ENCODE measurements at regions not wholly inside any gene's neighbourhood (a gene's known extent, or its start where the extent isn't known, plus 50 kb on each side); places are given as distances from the start of the nearest gene placed in this dataset.

DNA sequence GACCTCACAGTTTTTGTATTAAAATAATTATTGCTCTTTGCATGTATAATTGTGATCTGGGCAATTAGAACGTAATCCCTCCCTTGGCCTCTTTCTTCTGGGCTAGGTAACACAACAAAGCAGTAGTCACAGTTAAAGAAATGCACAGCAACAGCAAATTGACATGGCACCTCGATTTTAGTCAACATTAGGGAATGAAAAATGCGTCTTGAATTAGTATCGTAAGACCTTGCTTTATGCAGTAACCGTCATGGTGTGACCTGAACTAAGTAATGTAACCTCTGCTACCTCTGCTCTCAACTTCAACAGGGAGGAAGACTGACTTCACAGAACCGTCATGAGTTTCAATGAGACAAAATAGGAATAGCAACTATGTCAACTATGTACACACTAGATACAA, 265.4 kb upstream of the MAF start:
- no peak overlapping the region for H3K27ac ChIP-seq (ENCODE audit: insufficient read depth, low read depth, low read length)
- no TSS peak for BruUV-seq (replicated peaks)
- peaks cover 4% of the 10 kb centered on the region for H3K9me3 ChIP-seq (replicated peaks; ENCODE audit: control insufficient read depth, insufficient read depth, low read length)
- H3K4me2 ChIP-seq (ENCODE audit: insufficient read depth, low read length) = no peak overlapping the region
- no peaks in the 10 kb centered on the region for H3K4me1 ChIP-seq (ENCODE audit: control insufficient read depth, extremely low read depth, insufficient read depth, low read length)
- H4K20me1 ChIP-seq (replicated peaks; ENCODE audit: control insufficient read depth, extremely low read depth, insufficient read depth, low read length) = no peaks in the 10 kb centered on the region
- POLR2A ChIA-PET = no interaction called here
- dilution Hi-C loops (cut with MboI; ENCODE audit: extremely low pct_ligation_motif_present, low sequenced_read_pairs) = no loop called here
- CTCF ChIA-PET = no interaction called here
- no peak overlapping the region for H3K9ac ChIP-seq (replicated peaks; ENCODE audit: extremely low read depth, insufficient read depth, low read length)
- DNase-seq (ENCODE audit: low read depth, low spot score) (no peak), FAIRE-seq (no peak)
- H3K9me1 ChIP-seq (replicated peaks; ENCODE audit: control insufficient read depth, extremely low read depth, insufficient read depth, low read length) = no peaks in the 10 kb centered on the region
- no peak overlapping the region for H3K4me3 ChIP-seq (replicated peaks in 1 of 3; ENCODE audit: insufficient read depth in 1 of 3, low read depth in 1 of 3, low read length in 3 of 3)
- no peaks in the 10 kb centered on the region for H3K27me3 ChIP-seq (ENCODE audit: control insufficient read depth in 2 of 2, insufficient read depth in 2 of 2, low read length in 2 of 2)
- H3K36me3 ChIP-seq (ENCODE audit: control insufficient read depth in 2 of 2, extremely low read depth in 1 of 2, insufficient read depth in 2 of 2, low read length in 2 of 2) = no peaks in the 10 kb centered on the region
- TF ChIP-seq JUN (IDR thresholded peaks at IDR 0.05; ENCODE audit: borderline replicate concordance, insufficient read depth, insufficient read length, low read depth) (no peak), POLR2A (IDR thresholded peaks at IDR 0.05; ENCODE audit: low read depth, low read length) (no peak), EZH2 (IDR thresholded peaks at IDR 0.05; ENCODE audit: borderline replicate concordance, low read depth, low read length, severe bottlenecking) (no peak), POLR2AphosphoS5 (IDR thresholded peaks at IDR 0.05; ENCODE audit: insufficient read depth, low read depth, low read length) (no peak)
- TF ChIP-seq, protein P1, sequence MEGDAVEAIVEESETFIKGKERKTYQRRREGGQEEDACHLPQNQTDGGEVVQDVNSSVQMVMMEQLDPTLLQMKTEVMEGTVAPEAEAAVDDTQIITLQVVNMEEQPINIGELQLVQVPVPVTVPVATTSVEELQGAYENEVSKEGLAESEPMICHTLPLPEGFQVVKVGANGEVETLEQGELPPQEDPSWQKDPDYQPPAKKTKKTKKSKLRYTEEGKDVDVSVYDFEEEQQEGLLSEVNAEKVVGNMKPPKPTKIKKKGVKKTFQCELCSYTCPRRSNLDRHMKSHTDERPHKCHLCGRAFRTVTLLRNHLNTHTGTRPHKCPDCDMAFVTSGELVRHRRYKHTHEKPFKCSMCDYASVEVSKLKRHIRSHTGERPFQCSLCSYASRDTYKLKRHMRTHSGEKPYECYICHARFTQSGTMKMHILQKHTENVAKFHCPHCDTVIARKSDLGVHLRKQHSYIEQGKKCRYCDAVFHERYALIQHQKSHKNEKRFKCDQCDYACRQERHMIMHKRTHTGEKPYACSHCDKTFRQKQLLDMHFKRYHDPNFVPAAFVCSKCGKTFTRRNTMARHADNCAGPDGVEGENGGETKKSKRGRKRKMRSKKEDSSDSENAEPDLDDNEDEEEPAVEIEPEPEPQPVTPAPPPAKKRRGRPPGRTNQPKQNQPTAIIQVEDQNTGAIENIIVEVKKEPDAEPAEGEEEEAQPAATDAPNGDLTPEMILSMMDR (IDR thresholded peaks at IDR 0.05; ENCODE audit: extremely low read depth in 1 of 2, insufficient read depth in 1 of 2, low read depth in 1 of 2, low read length in 2 of 2) = no peak
- H2AFZ ChIP-seq (ENCODE audit: low read depth, low read length) = no peak overlapping the region
- no peaks in the 10 kb centered on the region for H3K79me2 ChIP-seq (ENCODE audit: control insufficient read depth, insufficient read depth, low read length)
- intact Hi-C loops (cut with micrococcal nuclease) = no loop called here

DNA sequence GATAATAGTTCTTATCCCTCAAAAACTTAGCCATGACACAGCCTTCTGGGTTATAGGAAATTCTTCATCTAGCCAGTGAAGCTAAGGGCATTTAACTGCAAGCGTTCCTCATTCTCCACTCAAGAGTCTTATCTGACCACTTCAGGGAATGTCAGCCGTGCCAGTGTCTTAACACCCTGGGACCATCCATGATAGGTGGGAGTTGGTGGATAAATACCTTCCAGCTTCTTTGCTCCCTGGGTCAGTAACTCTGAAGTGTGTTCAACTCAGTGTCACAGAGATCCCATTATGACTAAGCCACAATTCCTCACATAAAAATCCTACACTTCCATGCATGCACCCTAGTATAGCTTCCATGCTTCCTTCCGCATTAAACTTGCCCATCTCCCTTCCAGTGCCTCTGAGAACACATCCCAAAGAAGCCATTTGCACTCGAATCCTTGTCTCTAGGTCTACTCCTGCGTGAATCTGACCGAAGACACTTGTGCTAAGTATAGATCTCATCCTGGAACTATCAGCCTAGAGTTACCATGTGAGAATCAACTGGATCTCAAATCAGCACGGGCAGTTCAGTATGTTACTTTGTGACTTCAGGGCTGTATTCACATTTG, 264.3 kb upstream of the MAF start:
- ChIA-PET POLR2A (no interaction called here), CTCF (no interaction called here)
- intact Hi-C loops (cut with micrococcal nuclease) = no loop called here
- no peaks in the 10 kb centered on the region for H3K27me3 ChIP-seq (ENCODE audit: control insufficient read depth in 2 of 2, insufficient read depth in 2 of 2, low read length in 2 of 2)
- no peak overlapping the region for H3K9ac ChIP-seq (replicated peaks; ENCODE audit: extremely low read depth, insufficient read depth, low read length)
- H3K36me3 ChIP-seq (ENCODE audit: control insufficient read depth in 2 of 2, extremely low read depth in 1 of 2, insufficient read depth in 2 of 2, low read length in 2 of 2) = no peaks in the 10 kb centered on the region
- no peak for FAIRE-seq
- H3K4me1 ChIP-seq (ENCODE audit: control insufficient read depth, extremely low read depth, insufficient read depth, low read length) = no peaks in the 10 kb centered on the region
- no peak overlapping the region for H3K4me3 ChIP-seq (replicated peaks in 1 of 3; ENCODE audit: insufficient read depth in 1 of 3, low read depth in 1 of 3, low read length in 3 of 3)
- H4K20me1 ChIP-seq (replicated peaks; ENCODE audit: control insufficient read depth, extremely low read depth, insufficient read depth, low read length) = no peaks in the 10 kb centered on the region
- dilution Hi-C loops (cut with MboI; ENCODE audit: extremely low pct_ligation_motif_present, low sequenced_read_pairs) = no loop called here
- H3K9me1 ChIP-seq (replicated peaks; ENCODE audit: control insufficient read depth, extremely low read depth, insufficient read depth, low read length) = no peaks in the 10 kb centered on the region
- H3K9me3 ChIP-seq (replicated peaks; ENCODE audit: control insufficient read depth, insufficient read depth, low read length) = peaks cover 7% of the 10 kb centered on the region
- no TSS peak for BruUV-seq (replicated peaks)
- no peaks in the 10 kb centered on the region for H3K79me2 ChIP-seq (ENCODE audit: control insufficient read depth, insufficient read depth, low read length)
- no peak for DNase-seq (ENCODE audit: low read depth, low spot score)
- no peak overlapping the region for H3K4me2 ChIP-seq (ENCODE audit: insufficient read depth, low read length)
- TF ChIP-seq POLR2AphosphoS5 (IDR thresholded peaks at IDR 0.05; ENCODE audit: insufficient read depth, low read depth, low read length) (no peak), POLR2A (IDR thresholded peaks at IDR 0.05; ENCODE audit: low read depth, low read length) (no peak), GATA2 (IDR thresholded peaks at IDR 0.05; ENCODE audit: insufficient read depth, insufficient read length, low read depth, low read length) (no peak), EZH2 (IDR thresholded peaks at IDR 0.05; ENCODE audit: borderline replicate concordance, low read depth, low read length, severe bottlenecking) (no peak), MYC (IDR thresholded peaks at IDR 0.05; ENCODE audit: low read depth, low read length) (no peak), JUN (IDR thresholded peaks at IDR 0.05; ENCODE audit: borderline replicate concordance, insufficient read depth, insufficient read length, low read depth) (no peak), FOS (IDR thresholded peaks at IDR 0.05; ENCODE audit: borderline replicate concordance, insufficient read depth, low read length) (no peak)
- TF ChIP-seq, protein P1 (IDR thresholded peaks at IDR 0.05; ENCODE audit: extremely low read depth in 1 of 2, insufficient read depth in 1 of 2, low read depth in 1 of 2, low read length in 2 of 2) = no peak
- TF ChIP-seq, protein P2, sequence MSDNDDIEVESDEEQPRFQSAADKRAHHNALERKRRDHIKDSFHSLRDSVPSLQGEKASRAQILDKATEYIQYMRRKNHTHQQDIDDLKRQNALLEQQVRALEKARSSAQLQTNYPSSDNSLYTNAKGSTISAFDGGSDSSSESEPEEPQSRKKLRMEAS (IDR thresholded peaks at IDR 0.05; ENCODE audit: insufficient read depth, insufficient read length) = no peak
- H3K27ac ChIP-seq (ENCODE audit: insufficient read depth, low read depth, low read length) = no peak overlapping the region
- H2AFZ ChIP-seq (ENCODE audit: low read depth, low read length) = no peak overlapping the region

All from endothelial cell of umbilical vein (primary cell).